Epithelial cell of proximal tubule (primary cell): ENCODE measurements at regions not wholly inside any gene's neighbourhood (a gene's known extent, or its start where the extent isn't known, plus 50 kb on each side); places are given as distances from the start of the nearest gene placed in this dataset.

Experiments
- DNase-seq: peaks from one replicate; pipeline ENCODE4 v3.0.0-alpha.2; 2011; ENCODE audit warnings: low read depth
- H3K4me3 ChIP-seq: 2 replicates; pipeline ENCODE4 v1.5.1; 2011; ENCODE audit warnings: low read depth, mild to moderate bottlenecking, low read length
- TF ChIP-seq, protein P1 (sequence below): conservative IDR thresholded peaks from 2 replicates; pipeline ENCODE4 v1.5.1; 2012; ENCODE audit warnings: low read depth, mild to moderate bottlenecking, low read length

DNA sequence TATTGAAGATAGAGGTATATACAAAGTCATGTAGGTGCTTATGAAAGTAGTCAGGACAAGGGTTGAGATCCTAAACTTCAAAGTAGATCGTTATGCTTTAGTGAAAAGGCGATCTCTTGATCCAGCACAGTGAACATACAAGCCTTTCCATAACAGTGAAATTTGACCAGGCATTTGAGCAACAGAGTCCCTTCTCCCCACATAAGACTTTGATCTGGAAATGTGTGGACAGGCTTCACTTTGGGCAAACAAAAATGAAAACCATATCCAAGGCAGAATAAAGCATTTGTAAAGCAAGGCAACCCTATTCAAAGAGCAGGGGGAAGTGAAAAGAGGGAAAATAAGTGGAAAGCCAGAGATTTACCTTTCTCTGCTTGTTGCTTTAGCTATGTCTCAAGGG lies 311.9 kb upstream of the SORCS1 start:
- no peak for DNase-seq
- TF ChIP-seq, protein P1, sequence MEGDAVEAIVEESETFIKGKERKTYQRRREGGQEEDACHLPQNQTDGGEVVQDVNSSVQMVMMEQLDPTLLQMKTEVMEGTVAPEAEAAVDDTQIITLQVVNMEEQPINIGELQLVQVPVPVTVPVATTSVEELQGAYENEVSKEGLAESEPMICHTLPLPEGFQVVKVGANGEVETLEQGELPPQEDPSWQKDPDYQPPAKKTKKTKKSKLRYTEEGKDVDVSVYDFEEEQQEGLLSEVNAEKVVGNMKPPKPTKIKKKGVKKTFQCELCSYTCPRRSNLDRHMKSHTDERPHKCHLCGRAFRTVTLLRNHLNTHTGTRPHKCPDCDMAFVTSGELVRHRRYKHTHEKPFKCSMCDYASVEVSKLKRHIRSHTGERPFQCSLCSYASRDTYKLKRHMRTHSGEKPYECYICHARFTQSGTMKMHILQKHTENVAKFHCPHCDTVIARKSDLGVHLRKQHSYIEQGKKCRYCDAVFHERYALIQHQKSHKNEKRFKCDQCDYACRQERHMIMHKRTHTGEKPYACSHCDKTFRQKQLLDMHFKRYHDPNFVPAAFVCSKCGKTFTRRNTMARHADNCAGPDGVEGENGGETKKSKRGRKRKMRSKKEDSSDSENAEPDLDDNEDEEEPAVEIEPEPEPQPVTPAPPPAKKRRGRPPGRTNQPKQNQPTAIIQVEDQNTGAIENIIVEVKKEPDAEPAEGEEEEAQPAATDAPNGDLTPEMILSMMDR, result no peak
- H3K4me3 ChIP-seq, result no peak overlapping the region

DNA sequence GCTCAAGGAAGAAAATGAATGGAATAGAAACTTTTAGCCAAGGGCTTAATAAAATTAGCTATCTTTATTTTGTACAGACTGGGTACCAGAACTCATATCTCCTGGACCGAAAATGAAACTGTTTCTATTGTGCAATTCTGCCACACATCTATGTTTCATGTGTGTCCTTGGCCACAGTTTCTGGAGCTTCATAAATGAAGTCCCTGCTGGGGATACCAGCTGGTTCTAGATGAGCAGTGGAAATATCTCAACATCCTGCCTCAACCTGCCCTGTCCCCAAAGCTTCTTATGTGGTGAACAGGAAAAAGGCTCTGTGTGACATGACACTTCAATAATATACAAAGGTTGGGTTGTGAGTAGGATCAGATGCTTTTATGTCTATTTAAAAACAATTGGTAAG lies 310.1 kb upstream of the SORCS1 start:
- no peak for DNase-seq
- TF ChIP-seq, protein P1, result no peak

DNA sequence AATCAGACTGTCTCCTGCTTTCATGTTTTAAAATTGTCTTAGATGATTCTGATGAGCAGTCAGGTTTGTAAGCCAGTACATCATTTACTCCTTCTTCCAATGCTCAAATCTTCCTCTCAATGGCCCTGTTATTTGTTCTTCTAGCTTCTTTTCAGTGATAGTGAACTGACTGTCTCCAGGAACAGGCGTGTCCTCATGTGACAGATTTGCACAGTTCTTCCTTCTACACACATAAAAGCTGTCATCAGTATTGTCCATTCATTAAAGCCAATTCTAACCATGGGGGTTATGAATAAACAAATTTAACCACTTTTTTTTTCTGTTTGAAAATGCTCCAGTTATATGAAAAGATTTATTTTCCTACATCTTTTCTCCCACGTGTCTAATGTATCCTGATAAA lies 308.7 kb upstream of the SORCS1 start:
- TF ChIP-seq, protein P1, result no peak
- no peak for DNase-seq
- H3K4me3 ChIP-seq, result no peak overlapping the region

More for the DNA sequence above, 310.1 kb upstream of the SORCS1 start:
- no peak overlapping the region for H3K4me3 ChIP-seq

DNA sequence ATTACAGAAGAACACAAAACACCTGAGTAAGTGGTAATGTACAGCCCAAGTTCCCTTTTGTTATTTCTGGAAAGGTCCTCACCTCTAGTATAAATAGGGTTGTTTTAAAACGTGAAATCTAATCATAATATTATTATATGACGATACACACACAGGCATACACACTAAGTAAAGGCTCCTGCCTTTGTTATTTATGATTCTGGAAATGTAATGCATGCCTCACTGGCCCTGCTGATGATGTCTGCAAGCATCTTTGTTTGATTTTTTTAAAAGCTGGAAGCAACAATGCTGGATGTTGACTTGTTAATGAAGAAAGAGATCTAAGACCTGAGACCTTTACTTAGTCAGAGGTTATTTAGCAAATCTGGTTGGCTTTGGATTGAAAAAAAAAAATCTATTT lies 307.4 kb upstream of the SORCS1 start:
- no peak for DNase-seq
- no peak overlapping the region for H3K4me3 ChIP-seq
- TF ChIP-seq, protein P1, result no peak

DNA sequence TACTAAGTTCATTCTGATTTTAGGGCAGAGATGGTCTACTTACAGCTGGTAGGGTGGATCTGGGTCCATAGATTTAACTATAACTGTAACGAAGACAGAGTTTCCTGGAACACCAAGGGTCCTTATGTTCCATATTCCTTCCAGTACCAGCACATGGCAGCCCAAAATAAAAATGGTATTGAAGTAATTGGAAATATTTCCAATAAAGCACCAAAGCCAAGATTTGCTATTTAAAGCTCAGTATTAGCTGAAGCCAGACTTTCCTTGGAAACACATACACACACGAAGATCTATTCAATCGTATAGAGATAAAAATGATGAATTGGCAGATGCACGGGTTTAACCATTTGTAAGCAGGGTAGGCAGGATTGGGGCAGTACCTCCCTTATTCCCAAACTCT lies 289.1 kb upstream of the SORCS1 start:
- no peak overlapping the region for H3K4me3 ChIP-seq
- TF ChIP-seq, protein P1, result no peak
- no peak for DNase-seq

DNA sequence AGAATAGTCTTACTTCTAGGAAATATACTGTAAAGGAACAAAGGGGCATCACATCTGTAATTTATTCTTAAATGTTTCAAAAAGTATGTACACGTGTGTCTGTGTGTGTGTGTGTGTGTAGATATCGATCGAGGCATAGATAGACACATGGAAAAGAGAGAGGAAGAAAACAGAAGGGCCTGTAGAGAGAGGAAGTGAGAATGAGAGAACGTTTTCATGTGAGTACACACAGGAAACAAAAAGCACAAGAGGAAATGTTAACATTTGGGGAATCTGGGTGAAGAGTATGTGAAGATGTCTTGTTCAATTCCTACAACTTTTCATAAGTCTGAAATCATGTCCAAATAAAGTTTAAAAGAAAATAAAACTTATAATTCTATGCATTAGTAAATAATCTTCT lies 286.5 kb upstream of the SORCS1 start:
- H3K4me3 ChIP-seq, result no peak overlapping the region
- DNase-seq, result no peak
- TF ChIP-seq, protein P1, result no peak

DNA sequence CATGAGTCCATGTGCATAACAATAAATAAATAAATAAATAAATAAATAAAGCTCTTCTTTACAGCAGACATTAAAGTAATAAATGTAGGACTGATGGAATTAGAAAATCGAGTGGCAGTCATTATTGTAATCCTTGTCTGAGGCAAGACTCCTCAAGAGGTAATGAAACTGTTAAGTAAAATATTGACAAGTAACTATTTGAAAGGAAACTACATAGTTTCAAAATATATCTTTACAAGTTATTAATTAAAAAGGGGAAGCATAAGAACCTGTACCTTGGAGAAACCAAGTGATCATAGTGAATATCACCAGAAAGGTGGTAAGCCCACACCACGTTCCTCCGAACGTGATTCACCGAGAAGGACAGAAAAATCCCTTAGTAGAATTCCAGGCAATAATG lies 285.6 kb upstream of the SORCS1 start:
- TF ChIP-seq, protein P1, result no peak
- no peak for DNase-seq
- H3K4me3 ChIP-seq, result no peak overlapping the region
